Gastrocnemius medialis (tissue), 4 donors: ENCODE measurements at regions not wholly inside any gene's neighbourhood (a gene's known extent, or its start where the extent isn't known, plus 50 kb on each side); places are given as distances from the start of the nearest gene placed in this dataset.
"Not testable (repeated sequence)": the region's sequence is repeated elsewhere in the genome, so short reads cannot be mapped to it uniquely, and the experiment has no call there.

Source experiments
- ATAC-seq, 2 donors: fragments of 150-250 bp; one replicate each; pipeline ENCODE4 v1.9.1; 2016
- DNase-seq, 2 donors: peaks; one replicate each; pipeline ENCODE4 v3.0.0-alpha.2; 2019
- H3K27ac ChIP-seq, 4 donors: fragments of 200-600 bp; sonication (generic); 1 replicate in 1 of 4; 2 replicates in 3 of 4; pipeline ENCODE4 v1.5.1; 2016 to 2018; ENCODE audit warnings: mild to moderate bottlenecking in 2 of 4, moderate library complexity in 1 of 4
- H3K27me3 ChIP-seq, 3 donors: fragments of 200-600 bp; sonication (generic) in 2 of 3; 1 replicate in 1 of 3; 2 replicates in 2 of 3; pipeline versions ENCODE4 v1.5.1 to v1.6.0; 2016 to 2019; ENCODE audit warnings: mild to moderate bottlenecking in 1 of 3, moderate library complexity in 1 of 3
- H3K36me3 ChIP-seq, 2 donors: fragments of 200-600 bp; sonication (generic) in 1 of 2; one replicate each; pipeline ENCODE4 v1.5.1; 2017 to 2018
- H3K4me1 ChIP-seq, 2 donors: fragments of 200-600 bp; sonication (generic) in 1 of 2; one replicate each; pipeline ENCODE4 v1.5.1; 2016 to 2017; ENCODE audit warnings: mild to moderate bottlenecking in 2 of 2
- H3K4me3 ChIP-seq, 4 donors: fragments of 200-600 bp; sonication (generic) in 3 of 4; 1 replicate in 1 of 4; 2 replicates in 3 of 4; pipeline ENCODE4 v1.5.1; 2016 to 2019; ENCODE audit warnings: mild to moderate bottlenecking in 2 of 4
- H3K9me3 ChIP-seq, 3 donors: fragments of 200-600 bp; sonication (generic) in 2 of 3; 1 replicate in 1 of 3; 2 replicates in 2 of 3; pipeline ENCODE4 v1.5.1; 2016 to 2019
- CTCF ChIP-seq, 5 experiments: fragments of 450-650 bp in 3 of 5; fragments of 200-600 bp in 2 of 5; sonication (generic) in 2 of 5; IDR thresholded peaks in 4 of 5; conservative IDR thresholded peaks in 1 of 5; 1 replicate in 4 of 5; 2 replicates in 1 of 5; pipeline ENCODE4 v1.5.1; 2016 to 2019; ENCODE audit warnings: antibody characterized with exemption in 5 of 5, mild to moderate bottlenecking in 3 of 5, moderate library complexity in 3 of 5
- POLR2A ChIP-seq, 2 donors: fragments of 450-650 bp; IDR thresholded peaks; one replicate each; pipeline ENCODE4 v1.6.1; 2017; ENCODE audit warnings: antibody characterized with exemption in 2 of 2, mild to moderate bottlenecking in 2 of 2, moderate library complexity in 2 of 2
- in situ Hi-C, 4 donors: fragments of 200-750 bp; cut with MboI; loops; one replicate each; pipeline versions ENCODE4 v1.15.0 to v1.8.0; 2017; ENCODE audit warnings: low sequenced_read_pairs in 4 of 4
- intact Hi-C: fragments of 100-400 bp; cut with DNase I; formaldehyde crosslinking; loops from one replicate; pipeline ENCODE4 v1.15.1; 2023; ENCODE audit warnings: low total_unique reads

GRCh38 chr10:9381733-9382532 lies 1327.4 kb downstream of the GATA3 start:
- H3K9me3 ChIP-seq, result no peaks in the 10 kb centered on the region
- intact Hi-C loops, result no loop called here
- ATAC-seq (no peak), DNase-seq (no peak)
- H3K36me3 ChIP-seq, result no peaks in the 10 kb centered on the region
- in situ Hi-C loops, result no loop called here
- H3K27ac ChIP-seq, result no peak overlapping the region
- H3K4me1 ChIP-seq, result no peaks in the 10 kb centered on the region
- no peak overlapping the region for H3K4me3 ChIP-seq
- no peaks in the 10 kb centered on the region for H3K27me3 ChIP-seq
- no peak for TF ChIP-seq POLR2A (IDR thresholded peaks at IDR 0.05)

GRCh38 chr10:9382533-9382866 lies 1328.0 kb downstream of the GATA3 start:
- no peak for DNase-seq
- Histone ChIP-seq H3K4me1 (no peaks in the 10 kb centered on the region), H3K36me3 (no peaks in the 10 kb centered on the region), H3K27me3 (no peaks in the 10 kb centered on the region), H3K4me3 (no peak overlapping the region), H3K9me3 (no peaks in the 10 kb centered on the region), H3K27ac (no peak overlapping the region)
- ATAC-seq, result no peak
- in situ Hi-C loops (no loop called here), intact Hi-C loops (no loop called here)
- TF ChIP-seq CTCF (IDR thresholded peaks at IDR 0.05 in 4 of 5, conservative IDR thresholded peaks at IDR 0.05 in 1 of 5) (no peak), POLR2A (IDR thresholded peaks at IDR 0.05) (no peak)

GRCh38 chr10:9390516-9390915 lies 1336.0 kb downstream of the GATA3 start:
- ATAC-seq (no peak), DNase-seq (no peak)
- no peaks in the 10 kb centered on the region for H3K4me1 ChIP-seq
- no peak overlapping the region for H3K27ac ChIP-seq
- H3K27me3 ChIP-seq, result no peaks in the 10 kb centered on the region
- no peaks in the 10 kb centered on the region for H3K9me3 ChIP-seq
- H3K4me3 ChIP-seq, result no peak overlapping the region
- TF ChIP-seq CTCF (IDR thresholded peaks at IDR 0.05 in 4 of 5, conservative IDR thresholded peaks at IDR 0.05 in 1 of 5) (no peak), POLR2A (IDR thresholded peaks at IDR 0.05) (no peak)
- H3K36me3 ChIP-seq, result no peaks in the 10 kb centered on the region
- intact Hi-C loops (no loop called here), in situ Hi-C loops (no loop called here)

- no peak for ATAC-seq
- H3K4me1 ChIP-seq, result no peaks in the 10 kb centered on the region
- no peaks in the 10 kb centered on the region for H3K27me3 ChIP-seq
- no peaks in the 10 kb centered on the region for H3K9me3 ChIP-seq
- H3K27ac ChIP-seq, result no peak overlapping the region
- no peak for DNase-seq
- no peak for TF ChIP-seq CTCF (IDR thresholded peaks at IDR 0.05 in 4 of 5, conservative IDR thresholded peaks at IDR 0.05 in 1 of 5)
- TF ChIP-seq POLR2A (IDR thresholded peaks at IDR 0.05), result no peak
- intact Hi-C loops (no loop called here), in situ Hi-C loops (no loop called here)
- no peak overlapping the region for H3K4me3 ChIP-seq
- no peaks in the 10 kb centered on the region for H3K36me3 ChIP-seq
These were observed 1344.9 kb downstream of the GATA3 start for GRCh38 chr10:9399275-9399983.

- in situ Hi-C loops, DNase-seq, H3K9me3 ChIP-seq, H3K36me3 ChIP-seq, intact Hi-C loops, H3K27ac ChIP-seq, H3K27me3 ChIP-seq, ATAC-seq, H3K4me1 ChIP-seq, H3K4me3 ChIP-seq: not testable (repeated sequence)
These were observed 1347.6 kb downstream of the GATA3 start for GRCh38 chr10:9402067-9402466.

GRCh38 chr10:9402507-9403195 lies 1348.2 kb downstream of the GATA3 start:
- H3K4me1 ChIP-seq, DNase-seq, H3K27ac ChIP-seq, H3K9me3 ChIP-seq, ATAC-seq, H3K36me3 ChIP-seq, H3K27me3 ChIP-seq, intact Hi-C loops, H3K4me3 ChIP-seq, in situ Hi-C loops: not testable (repeated sequence)

- intact Hi-C loops, DNase-seq, in situ Hi-C loops, H3K36me3 ChIP-seq, H3K27me3 ChIP-seq, H3K4me1 ChIP-seq, H3K27ac ChIP-seq, H3K9me3 ChIP-seq, H3K4me3 ChIP-seq, ATAC-seq: not testable (repeated sequence)
These were observed 1352.7 kb downstream of the GATA3 start for GRCh38 chr10:9407201-9407600.
